Panc1 (cell line): ENCODE measurements at regions not wholly inside any gene's neighbourhood (a gene's known extent, or its start where the extent isn't known, plus 50 kb on each side); places are given as distances from the start of the nearest gene placed in this dataset.

Experiments used
- ATAC-seq: fragments of 200-7000 bp; cut with Tn5 transposase; 2 replicates; pipeline ENCODE4 v1.9.1; 2020; ENCODE audit warnings: mild to moderate bottlenecking, moderate library complexity
- BruUV-seq: library from RNA; stranded (reverse); fragments of 400-500 nt; replicated peaks from 2 replicates; lab custom pipeline; 2021; lab: Mats Ljungman, UMichigan
- CTCF ChIA-PET: fragments of 300-600 bp; sonication (Branson Sonifier 250); formaldehyde crosslinking; loops from one replicate; lab custom pipeline; 2022; ENCODE audit warnings: antibody characterized with exemption; lab: Charles Lee
- POLR2A ChIA-PET: fragments of 300-600 bp; sonication (Branson Sonifier 250); formaldehyde crosslinking; loops from one replicate; lab custom pipeline; 2022; ENCODE audit warnings: antibody characterized with exemption; lab: Charles Lee
- DNase-seq: peaks from one replicate; pipeline ENCODE4 v3.0.0-alpha.2; 2010; ENCODE audit warnings: low read depth, low spot score
- H3K27ac ChIP-seq: 2 replicates; pipeline ENCODE4 v1.5.1; 2011; ENCODE audit warnings: mild to moderate bottlenecking, low read length, inconsistent platforms
- H3K27me3 ChIP-seq: fragments of 200-500 bp; sonication (Bioruptor generic); 2 replicates; pipeline ENCODE4 v1.6.0; 2014; ENCODE audit warnings: low read length, inconsistent platforms; ENCODE audit not compliant: control insufficient read depth, insufficient read depth
- H3K36me3 ChIP-seq: fragments of 200-500 bp; sonication (Bioruptor generic); 2 replicates; pipeline ENCODE4 v1.5.1; 2014; ENCODE audit warnings: inconsistent platforms, mild to moderate bottlenecking, low read length, moderate library complexity; ENCODE audit not compliant: control insufficient read depth, insufficient read depth
- H3K4me1 ChIP-seq: 2 replicates; pipeline ENCODE4 v1.5.1; 2011; ENCODE audit warnings: inconsistent platforms, mild to moderate bottlenecking, low read length, moderate library complexity; ENCODE audit not compliant: control insufficient read depth, insufficient read depth
- H3K4me3 ChIP-seq, 2 experiments: 2 replicates each; pipeline ENCODE4 v1.5.1; 2011 to 2012; ENCODE audit warnings: low read depth in 2 of 2, low read length in 2 of 2, mild to moderate bottlenecking in 2 of 2, inconsistent platforms in 1 of 2, moderate library complexity in 1 of 2
- H3K9me3 ChIP-seq: fragments of 200-500 bp; sonication (Bioruptor generic); 2 replicates; pipeline ENCODE4 v1.5.1; 2014; ENCODE audit warnings: low read depth, mild to moderate bottlenecking, inconsistent platforms, low read length, moderate library complexity; ENCODE audit not compliant: control insufficient read depth, insufficient read depth
- CTCF ChIP-seq: fragments of 450-650 bp; IDR thresholded peaks from 2 replicates; pipeline ENCODE4 v1.5.1; 2017; ENCODE audit warnings: mild to moderate bottlenecking
- POLR2AphosphoS5 ChIP-seq: IDR thresholded peaks from 2 replicates; pipeline ENCODE4 v1.6.1; 2012; ENCODE audit warnings: mild to moderate bottlenecking, low read depth, low read length, moderate library complexity
- REST ChIP-seq, 2 experiments: IDR thresholded peaks; 2 replicates each; pipeline ENCODE4 v1.6.1; 2011 to 2012; ENCODE audit warnings: low read depth in 2 of 2, control low read depth in 1 of 2, low read length in 1 of 2, mild to moderate bottlenecking in 1 of 2, moderate library complexity in 1 of 2; ENCODE audit not compliant: insufficient read depth in 1 of 2
- SIN3A ChIP-seq: IDR thresholded peaks from 2 replicates; pipeline ENCODE4 v1.6.1; 2012; ENCODE audit warnings: low read depth, mild to moderate bottlenecking, low read length, moderate library complexity, borderline replicate concordance; ENCODE audit not compliant: insufficient read depth
- TCF7L2 ChIP-seq: IDR thresholded peaks from 2 replicates; pipeline ENCODE4 v1.6.1; 2011; ENCODE audit warnings: mild to moderate bottlenecking, low read depth, low read length, inconsistent platforms
- in situ Hi-C: cut with HindIII; loops from 2 replicates; pipeline ENCODE4 v1.10.0; 2016; ENCODE audit warnings: low sequenced_read_pairs, low pct_unique_long_range_greater_than_20kb
- intact Hi-C: fragments of 100-400 bp; cut with micrococcal nuclease; formaldehyde crosslinking; loops from one replicate; pipeline ENCODE4 v1.10.0; 2022; ENCODE audit not compliant: unreplicated experiment

- Histone ChIP-seq H3K9me3 (no peaks in the 10 kb centered on the region), H3K36me3 (no peaks in the 10 kb centered on the region), H3K27ac (no peak overlapping the region), H3K27me3 (no peaks in the 10 kb centered on the region), H3K4me1 (no peaks in the 10 kb centered on the region), H3K4me3 (no peak overlapping the region)
- POLR2A ChIA-PET = no interaction called here
- ATAC-seq (no peak), DNase-seq (no peak)
- BruUV-seq = no TSS peak
- CTCF ChIA-PET = no interaction called here
- in situ Hi-C loops (no loop called here), intact Hi-C loops (no loop called here)
- TF ChIP-seq CTCF (no peak), POLR2AphosphoS5 (no peak), REST (IDR thresholded peaks at IDR 0.05; ENCODE audit: insufficient read depth in 1 of 2, low read depth in 2 of 2, low read length in 1 of 2) (no peak), SIN3A (no peak), TCF7L2 (no peak)
Observed at GRCh38 chr18:41038071-41038470, 917.0 kb upstream of the PIK3C3 start.

GRCh38 chr18:41036346-41036745 is 918.7 kb upstream of the PIK3C3 start:
- ATAC-seq (no peak), DNase-seq (no peak)
- H3K36me3 ChIP-seq = no peaks in the 10 kb centered on the region
- ChIA-PET CTCF (no interaction called here), POLR2A (no interaction called here)
- H3K9me3 ChIP-seq = no peaks in the 10 kb centered on the region
- intact Hi-C loops (no loop called here), in situ Hi-C loops (no loop called here)
- no peak overlapping the region for H3K4me3 ChIP-seq
- H3K27me3 ChIP-seq = no peaks in the 10 kb centered on the region
- no TSS peak for BruUV-seq
- no peaks in the 10 kb centered on the region for H3K4me1 ChIP-seq
- no peak overlapping the region for H3K27ac ChIP-seq
- TF ChIP-seq CTCF (no peak), POLR2AphosphoS5 (no peak), REST (IDR thresholded peaks at IDR 0.05; ENCODE audit: insufficient read depth in 1 of 2, low read depth in 2 of 2, low read length in 1 of 2) (no peak), TCF7L2 (no peak), SIN3A (no peak)
